K562 (cell line): ENCODE measurements at regions not wholly inside any gene's neighbourhood (a gene's known extent, or its start where the extent isn't known, plus 50 kb on each side); places are given as distances from the start of the nearest gene placed in this dataset.

Source experiments
- ATAC-seq: fragments of 200-7000 bp; cut with Tn5 transposase; 3 replicates; pipeline ENCODE4 v1.9.1; 2020; ENCODE audit warnings: moderate library complexity
- BruUV-seq: library from RNA; stranded (reverse); fragments of 400-500 nt; replicated peaks from 2 replicates; lab custom pipeline; 2021; lab: Mats Ljungman, UMichigan
- CTCF ChIA-PET: fragments of 300-600 bp; formaldehyde crosslinking; extraction: SDS; loops from one replicate; lab custom pipeline; 2021; ENCODE audit warnings: low intra/inter-chr PET ratio; lab: Yijun Ruan, JAX
- POLR2A ChIA-PET: fragments of 300-600, 350-650 bp; sonication (Branson Sonifier 250); formaldehyde crosslinking; extraction: SDS; loops from one replicate; lab custom pipeline; 2021; ENCODE audit warnings: antibody characterized with exemption, inconsistent platforms; lab: Yijun Ruan, JAX
- DNase-seq, 4 experiments: peaks; one replicate each; pipeline versions ENCODE4 v3.0.0 to v3.0.0-alpha.2; 2011 to 2018; ENCODE audit warnings: low spot score in 3 of 4, mixed read lengths in 3 of 4; ENCODE audit errors: extremely low read depth in 1 of 4
- FAIRE-seq: peaks from 2 replicates; lab custom pipeline; 2011; peaks lifted over from hg19 to GRCh38; lab: Jason Lieb, UNC
- H2AFZ ChIP-seq: 2 replicates; pipeline ENCODE4 v1.6.0; 2011; ENCODE audit warnings: low read depth, low read length, control low read depth, inconsistent platforms
- H3K27ac ChIP-seq: fragments of 200-600 bp; 3 replicates; pipeline ENCODE4 v1.8.0; 2011; ENCODE audit warnings: low read depth, mild to moderate bottlenecking, control low read depth, inconsistent platforms, low read length, moderate library complexity, mixed read lengths; ENCODE audit errors: extremely low read depth
- H3K27me3 ChIP-seq, 2 experiments: fragments of 300-600 bp in 1 of 2; 2 replicates in 1 of 2; 3 replicates in 1 of 2; pipeline versions ENCODE4 v1.6.0 to v1.8.0; 2011; ENCODE audit warnings: inconsistent platforms in 2 of 2, low read length in 2 of 2, mild to moderate bottlenecking in 1 of 2, mixed read lengths in 1 of 2, moderate library complexity in 1 of 2; ENCODE audit not compliant: control insufficient read depth in 2 of 2, insufficient read depth in 2 of 2
- H3K36me3 ChIP-seq: fragments of 300-600 bp; 3 replicates; pipeline ENCODE4 v1.8.0; 2011; ENCODE audit warnings: mild to moderate bottlenecking, low read length, inconsistent platforms; ENCODE audit not compliant: control insufficient read depth, insufficient read depth
- H3K4me1 ChIP-seq, 2 experiments: fragments of 200-600 bp in 1 of 2; replicated peaks in 1 of 2; 2 replicates in 1 of 2; 3 replicates in 1 of 2; pipeline versions ENCODE4 v1.5.1 to v1.8.0; 2011; ENCODE audit warnings: inconsistent platforms in 2 of 2, low read length in 2 of 2, mild to moderate bottlenecking in 1 of 2, mixed read lengths in 1 of 2, moderate library complexity in 1 of 2; ENCODE audit not compliant: control insufficient read depth in 2 of 2, insufficient read depth in 2 of 2
- H3K4me2 ChIP-seq: 2 replicates; pipeline ENCODE4 v1.6.1; 2011; ENCODE audit warnings: low read length, control low read depth, inconsistent platforms, mixed read lengths; ENCODE audit not compliant: insufficient read depth
- H3K4me3 ChIP-seq: fragments of 200-600 bp; sonication (generic), shearing (Covaris generic); 2 replicates; pipeline ENCODE4 v1.5.1; 2016; ENCODE audit warnings: control low read depth, inconsistent platforms
- H3K79me2 ChIP-seq: fragments of 200-600 bp; 3 replicates; pipeline ENCODE4 v1.8.0; 2011; ENCODE audit warnings: low read length, inconsistent platforms; ENCODE audit not compliant: control insufficient read depth, insufficient read depth
- H3K9ac ChIP-seq, 2 experiments: 2 replicates each; pipeline versions ENCODE4 v1.6.0 to v1.6.1; 2011; ENCODE audit warnings: low read depth in 2 of 2, low read length in 2 of 2, control low read depth in 1 of 2, inconsistent platforms in 1 of 2, mild to moderate bottlenecking in 1 of 2, mixed read lengths in 1 of 2; ENCODE audit not compliant: insufficient read depth in 1 of 2
- H3K9me1 ChIP-seq: one replicate; pipeline ENCODE4 v1.6.0; 2011; ENCODE audit warnings: inconsistent platforms, mild to moderate bottlenecking, low read length, moderate library complexity; ENCODE audit not compliant: control insufficient read depth, insufficient read depth
- H3K9me3 ChIP-seq: replicated peaks from 2 replicates; pipeline ENCODE4 v1.5.1; 2011; ENCODE audit warnings: low read depth, low read length, inconsistent platforms; ENCODE audit not compliant: control insufficient read depth, insufficient read depth
- H4K20me1 ChIP-seq: replicated peaks from 2 replicates; pipeline ENCODE4 v1.6.1; 2011; ENCODE audit warnings: low read length, inconsistent platforms, mixed read lengths; ENCODE audit not compliant: control insufficient read depth, insufficient read depth
- CSDE1 ChIP-seq, 2 experiments: fragments of 450-650 bp; IDR thresholded peaks; 2 replicates each; pipeline ENCODE4 v1.6.1; 2016; ENCODE audit warnings: mild to moderate bottlenecking in 1 of 2
- GATAD2A ChIP-seq: fragments of 450-650 bp; IDR thresholded peaks from 2 replicates; pipeline ENCODE4 v1.6.1; 2017
- SIN3B ChIP-seq: fragments of 450-650 bp; IDR thresholded peaks from 2 replicates; pipeline ENCODE4 v1.6.1; 2017; ENCODE audit warnings: low read depth, mild to moderate bottlenecking, moderate library complexity
- ZNF316 ChIP-seq: fragments of 450-650 bp; IDR thresholded peaks from 2 replicates; pipeline ENCODE4 v1.6.1; 2016
- in situ Hi-C: fragments of 300-500 bp; cut with MboI; formaldehyde crosslinking; loops from 4 replicates; pipeline ENCODE4 v1.15.0; 2018; ENCODE audit warnings: inconsistent platforms, mixed read lengths
- intact Hi-C: fragments of 100-400 bp; cut with micrococcal nuclease; formaldehyde crosslinking; loops from 2 replicates; pipeline ENCODE4 v1.14.2; 2022
- TF ChIP-seq, protein P1 (sequence below): fragments of 450-650 bp; formaldehyde crosslinking; IDR thresholded peaks from 2 replicates; pipeline ENCODE4 v1.4.0; 2020; ENCODE audit warnings: mild to moderate bottlenecking
- TF ChIP-seq, protein P2 (sequence below): fragments of 450-650 bp; formaldehyde crosslinking; IDR thresholded peaks from 2 replicates; pipeline ENCODE4 v1.4.0; 2020; ENCODE audit warnings: mild to moderate bottlenecking, mixed read lengths

DNA sequence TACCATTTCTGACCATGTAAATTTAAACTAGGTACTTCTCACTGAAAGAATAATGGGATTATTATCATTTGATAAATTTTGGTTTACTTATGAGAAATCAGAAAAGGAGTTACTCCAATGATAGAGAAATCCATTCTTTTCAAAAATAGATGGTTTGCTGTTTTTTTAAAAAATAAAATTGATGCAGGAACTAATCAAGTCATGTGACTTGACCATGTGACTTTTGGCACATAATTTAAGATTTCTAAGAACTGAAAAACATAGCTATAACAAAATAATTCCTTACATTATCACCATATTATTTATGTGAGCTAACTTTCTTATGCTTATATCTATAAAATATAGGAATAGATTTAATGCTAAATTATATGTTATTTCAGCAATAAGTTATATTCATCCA lies 247.1 kb upstream of the FIGN start:
- no TSS peak for BruUV-seq
- DNase-seq = no peak
- no peak overlapping the region for H3K9ac ChIP-seq
- no peak overlapping the region for H2AFZ ChIP-seq
- no peaks in the 10 kb centered on the region for H3K36me3 ChIP-seq
- in situ Hi-C loops = no loop called here
- ChIA-PET CTCF (no interaction called here), POLR2A (no interaction called here)
- no peaks in the 10 kb centered on the region for H3K4me1 ChIP-seq
- H3K27ac ChIP-seq = no peak overlapping the region
- intact Hi-C loops = no loop called here
- no peaks in the 10 kb centered on the region; the same call in 1 of the 2 replicates for H3K9me3 ChIP-seq
- H3K27me3 ChIP-seq = no peaks in the 10 kb centered on the region
- no peaks in the 10 kb centered on the region for H4K20me1 ChIP-seq
- no peaks in the 10 kb centered on the region for H3K79me2 ChIP-seq
- H3K4me3 ChIP-seq = no peak overlapping the region
- no peak for FAIRE-seq
- no peak overlapping the region for H3K4me2 ChIP-seq
- no peak for ATAC-seq
- TF ChIP-seq ZNF316 (no peak), GATAD2A (no peak), CSDE1 (IDR thresholded peaks at IDR 0.05) (no peak), SIN3B (no peak)
- TF ChIP-seq, protein P1, sequence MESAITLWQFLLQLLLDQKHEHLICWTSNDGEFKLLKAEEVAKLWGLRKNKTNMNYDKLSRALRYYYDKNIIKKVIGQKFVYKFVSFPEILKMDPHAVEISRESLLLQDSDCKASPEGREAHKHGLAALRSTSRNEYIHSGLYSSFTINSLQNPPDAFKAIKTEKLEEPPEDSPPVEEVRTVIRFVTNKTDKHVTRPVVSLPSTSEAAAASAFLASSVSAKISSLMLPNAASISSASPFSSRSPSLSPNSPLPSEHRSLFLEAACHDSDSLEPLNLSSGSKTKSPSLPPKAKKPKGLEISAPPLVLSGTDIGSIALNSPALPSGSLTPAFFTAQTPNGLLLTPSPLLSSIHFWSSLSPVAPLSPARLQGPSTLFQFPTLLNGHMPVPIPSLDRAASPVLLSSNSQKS (CRISPR knock-in tag) = no peak
- TF ChIP-seq, protein P2, sequence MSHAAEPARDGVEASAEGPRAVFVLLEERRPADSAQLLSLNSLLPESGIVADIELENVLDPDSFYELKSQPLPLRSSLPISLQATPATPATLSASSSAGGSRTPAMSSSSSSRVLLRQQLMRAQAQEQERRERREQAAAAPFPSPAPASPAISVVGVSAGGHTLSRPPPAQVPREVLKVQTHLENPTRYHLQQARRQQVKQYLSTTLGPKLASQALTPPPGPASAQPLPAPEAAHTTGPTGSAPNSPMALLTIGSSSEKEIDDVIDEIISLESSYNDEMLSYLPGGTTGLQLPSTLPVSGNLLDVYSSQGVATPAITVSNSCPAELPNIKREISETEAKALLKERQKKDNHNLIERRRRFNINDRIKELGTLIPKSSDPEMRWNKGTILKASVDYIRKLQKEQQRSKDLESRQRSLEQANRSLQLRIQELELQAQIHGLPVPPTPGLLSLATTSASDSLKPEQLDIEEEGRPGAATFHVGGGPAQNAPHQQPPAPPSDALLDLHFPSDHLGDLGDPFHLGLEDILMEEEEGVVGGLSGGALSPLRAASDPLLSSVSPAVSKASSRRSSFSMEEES (CRISPR knock-in tag) = peak; percentile 84
- H3K9me1 ChIP-seq = no peaks in the 10 kb centered on the region
